Endodermal cell (in vitro differentiated cells): ENCODE measurements at regions not wholly inside any gene's neighbourhood (a gene's known extent, or its start where the extent isn't known, plus 50 kb on each side); places are given as distances from the start of the nearest gene placed in this dataset.

Experiments
- DNase-seq: peaks from one replicate; pipeline ENCODE4 v3.0.0-alpha.2; 2017
- H3K27ac ChIP-seq: 2 replicates; pipeline ENCODE4 v1.5.1; 2013; ENCODE audit warnings: mild to moderate bottlenecking, low read depth, low read length, moderate library complexity
- H3K27me3 ChIP-seq: 2 replicates; pipeline ENCODE4 v1.6.1; 2013; ENCODE audit warnings: mild to moderate bottlenecking, low read length, moderate library complexity; ENCODE audit not compliant: insufficient read depth, control insufficient read depth, poor library complexity, severe bottlenecking
- H3K36me3 ChIP-seq: 2 replicates; pipeline ENCODE4 v1.7.0; 2013; ENCODE audit warnings: mild to moderate bottlenecking, low read length, moderate library complexity; ENCODE audit not compliant: control insufficient read depth, insufficient read depth
- H3K4me1 ChIP-seq: one replicate; pipeline ENCODE4 v1.7.0; 2013; ENCODE audit warnings: low read length; ENCODE audit not compliant: control insufficient read depth, insufficient read depth
- H3K4me3 ChIP-seq: 2 replicates; pipeline ENCODE4 v1.5.1; 2013; ENCODE audit warnings: mild to moderate bottlenecking, low read length, moderate library complexity
- H3K9ac ChIP-seq: 2 replicates; pipeline ENCODE4 v1.6.1; 2013; ENCODE audit warnings: mild to moderate bottlenecking, low read length, moderate library complexity; ENCODE audit not compliant: poor library complexity, severe bottlenecking; ENCODE audit errors: extremely low read depth
- H3K9me3 ChIP-seq: 2 replicates; pipeline ENCODE4 v1.6.1; 2013; ENCODE audit warnings: mild to moderate bottlenecking, low read length, moderate library complexity; ENCODE audit not compliant: control insufficient read depth
- H3K27ac Mint-ChIP-seq: 2 replicates; pipeline ENCODE4 v1.8.0; 2020; ENCODE audit warnings: mixed read lengths
- H3K27me3 Mint-ChIP-seq: 2 replicates; pipeline ENCODE4 v1.8.0; 2021; ENCODE audit warnings: mild to moderate bottlenecking, mixed read lengths; ENCODE audit not compliant: insufficient read depth
- H3K36me3 Mint-ChIP-seq: 2 replicates; pipeline ENCODE4 v1.8.0; 2020; ENCODE audit warnings: low read depth, mixed read lengths
- H3K4me1 Mint-ChIP-seq: 2 replicates; pipeline ENCODE4 v1.8.0; 2020; ENCODE audit warnings: mixed read lengths
- H3K4me3 Mint-ChIP-seq: 2 replicates; pipeline ENCODE4 v1.8.0; 2020; ENCODE audit warnings: mild to moderate bottlenecking, moderate library complexity, mixed read lengths
- H3K9me3 Mint-ChIP-seq: 2 replicates; pipeline ENCODE4 v1.8.0; 2020; ENCODE audit warnings: mild to moderate bottlenecking, mixed read lengths
- CTCF ChIP-seq: fragments of 200-600 bp; sonication (generic); conservative IDR thresholded peaks from 2 replicates; pipeline ENCODE4 v1.5.0; 2021; ENCODE audit warnings: antibody characterized with exemption, mild to moderate bottlenecking
- whole genome bisulfite sequencing, 2 experiments: methylation state at CpG; one replicate each; pipeline versions ENCODE4 v1.1.5 to v1.1.7; 2013; ENCODE audit warnings: missing lambda C conversion rate in 2 of 2, mixed read lengths in 1 of 2; ENCODE audit not compliant: insufficient coverage in 1 of 2, insufficient read length in 1 of 2; 5-methylcytosine and 5-hydroxymethylcytosine counted together

GRCh38 chr13:36550177-36550576 is 117.9 kb downstream of the CCNA1 start:
- Mint-ChIP-seq H3K36me3 (no peaks in the 10 kb centered on the region), H3K9me3 (no peaks in the 10 kb centered on the region), H3K4me1 (no peaks in the 10 kb centered on the region), H3K4me3 (no peak overlapping the region), H3K27ac (no peak overlapping the region), H3K27me3 (peaks cover 3% of the 10 kb centered on the region)
- Histone ChIP-seq H3K4me1 (no peaks in the 10 kb centered on the region), H3K27me3 (no peaks in the 10 kb centered on the region), H3K9ac (no peak overlapping the region), H3K9me3 (no peaks in the 10 kb centered on the region), H3K4me3 (no peak overlapping the region), H3K27ac (no peak overlapping the region), H3K36me3 (no peaks in the 10 kb centered on the region)
- WGBS, 2 experiments, result 81% methylated on average over 2 of the region's 2 CpGs; no CpG with 5 or more reads in 1 of the 2 experiments
- no peak for DNase-seq
- TF ChIP-seq CTCF, result no peak

- WGBS, 2 experiments, result 97 to 100% methylated on average over 2 to 3 of the region's 3 CpGs
- H3K9ac ChIP-seq, result no peak overlapping the region
- no peaks in the 10 kb centered on the region for H3K27me3 Mint-ChIP-seq
- no peak overlapping the region for H3K4me3 Mint-ChIP-seq
- H3K9me3 Mint-ChIP-seq, result no peaks in the 10 kb centered on the region
- no peak overlapping the region for H3K4me3 ChIP-seq
- H3K36me3 Mint-ChIP-seq, result no peaks in the 10 kb centered on the region
- no peak for TF ChIP-seq CTCF
- no peak overlapping the region for H3K27ac ChIP-seq
- H3K27ac Mint-ChIP-seq, result no peak overlapping the region
- no peaks in the 10 kb centered on the region for H3K9me3 ChIP-seq
- no peaks in the 10 kb centered on the region for H3K27me3 ChIP-seq
- no peaks in the 10 kb centered on the region for H3K36me3 ChIP-seq
- no peak for DNase-seq
- no peaks in the 10 kb centered on the region for H3K4me1 ChIP-seq
- no peaks in the 10 kb centered on the region for H3K4me1 Mint-ChIP-seq
Observed at GRCh38 chr13:36551445-36551844, 119.2 kb downstream of the CCNA1 start.

GRCh38 chr13:36552334-36552733 is 120.0 kb downstream of the CCNA1 start:
- Mint-ChIP-seq H3K4me1 (no peaks in the 10 kb centered on the region), H3K4me3 (no peak overlapping the region), H3K27me3 (no peaks in the 10 kb centered on the region), H3K27ac (no peak overlapping the region), H3K9me3 (no peaks in the 10 kb centered on the region), H3K36me3 (no peaks in the 10 kb centered on the region)
- Histone ChIP-seq H3K36me3 (no peaks in the 10 kb centered on the region), H3K27ac (no peak overlapping the region), H3K4me3 (no peak overlapping the region), H3K9me3 (no peaks in the 10 kb centered on the region), H3K27me3 (no peaks in the 10 kb centered on the region), H3K9ac (no peak overlapping the region), H3K4me1 (no peaks in the 10 kb centered on the region)
- DNase-seq, result no peak
- TF ChIP-seq CTCF, result no peak
- 100% methylated on average over 1 of the region's 1 CpG; no CpG with 5 or more reads in 1 of the 2 experiments for WGBS, 2 experiments
